H1 (cell line): ENCODE measurements at regions not wholly inside any gene's neighbourhood (a gene's known extent, or its start where the extent isn't known, plus 50 kb on each side); places are given as distances from the start of the nearest gene placed in this dataset.

Source experiments
- BRCA1 ChIP-seq: IDR thresholded peaks from 2 replicates; pipeline ENCODE4 v1.6.1; 2012; ENCODE audit warnings: low read depth, low read length, improper control_type of control experiment
- PHF8 ChIP-seq: fragments of 200-600 bp; sonication (generic); conservative IDR thresholded peaks from 2 replicates; pipeline ENCODE4 v1.7.1; 2012; ENCODE audit warnings: low read depth, mild to moderate bottlenecking, inconsistent platforms, low read length, moderate library complexity
- RXRA ChIP-seq: IDR thresholded peaks from 2 replicates; pipeline ENCODE4 v1.6.1; 2011; ENCODE audit warnings: low read depth, mild to moderate bottlenecking, low read length, moderate library complexity; ENCODE audit not compliant: insufficient read depth
- SIN3A ChIP-seq, 2 experiments: IDR thresholded peaks in 1 of 2; conservative IDR thresholded peaks in 1 of 2; 2 replicates each; pipeline ENCODE4 v1.6.1; 2011 to 2012; ENCODE audit warnings: low read length in 2 of 2, improper control_type of control experiment in 1 of 2, low read depth in 1 of 2, mild to moderate bottlenecking in 1 of 2
- SIX5 ChIP-seq: IDR thresholded peaks from 2 replicates; pipeline ENCODE4 v1.6.1; 2011; ENCODE audit warnings: mild to moderate bottlenecking, low read depth, low read length
- YY1 ChIP-seq: IDR thresholded peaks from 2 replicates; pipeline ENCODE4 v1.6.1; 2011; ENCODE audit warnings: low read depth, mild to moderate bottlenecking, low read length

DNA sequence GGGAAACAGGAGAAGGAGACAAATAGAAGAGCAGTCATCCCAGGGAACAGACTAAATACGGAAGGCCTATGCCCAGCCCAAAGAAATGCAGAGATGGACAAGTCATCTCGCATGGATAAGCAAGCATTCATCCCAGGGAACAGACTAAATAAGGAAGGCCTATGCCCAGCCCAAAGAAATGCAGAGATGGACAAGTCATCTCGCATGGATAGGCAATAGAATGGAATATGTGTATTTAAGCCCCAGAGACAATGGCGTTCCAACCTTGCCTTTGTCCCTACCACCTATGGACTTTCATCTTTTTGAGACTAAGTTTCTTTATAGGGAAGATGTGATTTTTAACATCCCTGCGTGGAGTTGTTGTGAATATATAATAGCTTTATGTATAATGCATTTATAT lies 242.2 kb upstream of the TNC start (continued):
- TF ChIP-seq RXRA = no peak
- TF ChIP-seq SIN3A (conservative IDR thresholded peaks at IDR 0.05 in 1 of 2, IDR thresholded peaks at IDR 0.05 in 1 of 2; ENCODE audit: low read depth in 1 of 2, low read length in 2 of 2) = no peak
- no peak for TF ChIP-seq SIX5
- no peak for TF ChIP-seq PHF8
- no peak for TF ChIP-seq BRCA1
- no peak for TF ChIP-seq YY1
